NCI-H82 (cell line): ENCODE measurements at regions not wholly inside any gene's neighbourhood (a gene's known extent, or its start where the extent isn't known, plus 50 kb on each side); places are given as distances from the start of the nearest gene placed in this dataset.
A peak's percentile ranks its signal among the peaks of the same experiment; 100 is the strongest.
"Not testable (repeated sequence)": the region's sequence is repeated elsewhere in the genome, so short reads cannot be mapped to it uniquely, and the experiment has no call there.

ENCODE experiments used
- DNase-seq: peaks from one replicate; lab custom pipeline; 2025; lab: John Stamatoyannopoulos, UW

- no peak for DNase-seq
These were observed 100.0 kb upstream of the MAN1A1 start for GRCh38 chr6:119449331-119450156.

GRCh38 chr6:119447921-119448320, 98.4 kb upstream of the MAN1A1 start:
- DNase-seq: no peak

GRCh38 chr6:119446609-119447008, 97.0 kb upstream of the MAN1A1 start:
- no peak for DNase-seq

GRCh38 chr6:119446115-119446554, 96.6 kb upstream of the MAN1A1 start:
- no peak for DNase-seq

GRCh38 chr6:119445666-119446065, 96.1 kb upstream of the MAN1A1 start:
- no peak for DNase-seq

GRCh38 chr6:119444642-119445557, 95.3 kb upstream of the MAN1A1 start:
- no peak for DNase-seq

- DNase-seq: no peak
These were observed 94.6 kb upstream of the MAN1A1 start for GRCh38 chr6:119443993-119444641.

GRCh38 chr6:119442776-119443184, 93.2 kb upstream of the MAN1A1 start:
- peak; percentile 10 for DNase-seq

GRCh38 chr6:119440953-119441352, 91.4 kb upstream of the MAN1A1 start:
- DNase-seq: no peak

- DNase-seq: no peak
These were observed 87.0 kb upstream of the MAN1A1 start for GRCh38 chr6:119436583-119436982.

- no peak for DNase-seq
These were observed 82.2 kb upstream of the MAN1A1 start for GRCh38 chr6:119431799-119432198.

GRCh38 chr6:119430805-119431204, 81.2 kb upstream of the MAN1A1 start:
- no peak for DNase-seq

GRCh38 chr6:119428633-119429032, 79.1 kb upstream of the MAN1A1 start:
- no peak for DNase-seq

GRCh38 chr6:119426619-119427018, 77.1 kb upstream of the MAN1A1 start:
- DNase-seq: peak; percentile 93

- DNase-seq: no peak
These were observed 74.4 kb upstream of the MAN1A1 start for GRCh38 chr6:119423996-119424395.

- DNase-seq: not testable (repeated sequence)
These were observed 68.5 kb upstream of the MAN1A1 start for GRCh38 chr6:119418084-119418483.

GRCh38 chr6:119407156-119407555, 57.6 kb upstream of the MAN1A1 start:
- no peak for DNase-seq

GRCh38 chr6:119405114-119405513, 55.6 kb upstream of the MAN1A1 start:
- DNase-seq: not testable (repeated sequence)
